ENCODE measurements at regions not wholly inside any gene's neighbourhood (a gene's known extent, or its start where the extent isn't known, plus 50 kb on each side); places are given as distances from the start of the nearest gene placed in this dataset.

GRCh38 chr3:193754719-193755118, 161.7 kb downstream of the OPA1 start:
- Histone ChIP-seq H3K4me3 (no peak overlapping the region), H3K27ac (no peak overlapping the region), H3K9me3 (no peaks in the 10 kb centered on the region), H3K36me3 (no peaks in the 10 kb centered on the region), H3K4me1 (replicated peaks) (no peaks in the 10 kb centered on the region), H3K27me3 (replicated peaks; ENCODE audit: insufficient read depth) (no peaks in the 10 kb centered on the region)
- DNase-seq (ENCODE audit: low spot score): no peak
- TF ChIP-seq CTCF (IDR thresholded peaks at IDR 0.05): no peak
- no peak for TF ChIP-seq POLR2A (IDR thresholded peaks at IDR 0.05)
- no peak for TF ChIP-seq POLR2AphosphoS5 (IDR thresholded peaks at IDR 0.05)
- intact Hi-C loops (cut with DNase I): no loop called here

- no peaks in the 10 kb centered on the region for H3K36me3 ChIP-seq
- no peak for DNase-seq (ENCODE audit: low spot score)
- no peak overlapping the region for H3K27ac ChIP-seq
- 100% methylated on average over 1 of the region's 1 CpG for WGBS
- no peaks in the 10 kb centered on the region for H3K4me1 ChIP-seq (replicated peaks)
- TF ChIP-seq CTCF (IDR thresholded peaks at IDR 0.05) (no peak), POLR2AphosphoS5 (IDR thresholded peaks at IDR 0.05) (no peak), POLR2A (IDR thresholded peaks at IDR 0.05) (no peak)
- H3K9me3 ChIP-seq: no peaks in the 10 kb centered on the region
- intact Hi-C loops (cut with DNase I): no loop called here
- no peaks in the 10 kb centered on the region for H3K27me3 ChIP-seq (replicated peaks; ENCODE audit: insufficient read depth)
- H3K4me3 ChIP-seq: no peak overlapping the region
Observed at GRCh38 chr3:193756536-193756935, 163.5 kb downstream of the OPA1 start.

- H3K4me1 ChIP-seq (replicated peaks): no peaks in the 10 kb centered on the region
- no peaks in the 10 kb centered on the region for H3K36me3 ChIP-seq
- H3K27ac ChIP-seq: no peak overlapping the region
- WGBS: 68% methylated on average over 2 of the region's 2 CpGs
- DNase-seq (ENCODE audit: low spot score): no peak
- no peak for TF ChIP-seq CTCF (IDR thresholded peaks at IDR 0.05)
- TF ChIP-seq POLR2A (IDR thresholded peaks at IDR 0.05): no peak
- no peak for TF ChIP-seq POLR2AphosphoS5 (IDR thresholded peaks at IDR 0.05)
- no peaks in the 10 kb centered on the region for H3K9me3 ChIP-seq
- no peaks in the 10 kb centered on the region for H3K27me3 ChIP-seq (replicated peaks; ENCODE audit: insufficient read depth)
- intact Hi-C loops (cut with DNase I): no loop called here
- no peak overlapping the region for H3K4me3 ChIP-seq
Observed at GRCh38 chr3:193757457-193757856, 164.4 kb downstream of the OPA1 start.

GRCh38 chr3:193761969-193762368, 169.0 kb downstream of the OPA1 start:
- Histone ChIP-seq H3K27me3 (replicated peaks; ENCODE audit: insufficient read depth) (no peaks in the 10 kb centered on the region), H3K4me3 (no peak overlapping the region), H3K36me3 (no peaks in the 10 kb centered on the region), H3K27ac (no peak overlapping the region), H3K9me3 (no peaks in the 10 kb centered on the region), H3K4me1 (replicated peaks) (no peaks in the 10 kb centered on the region)
- DNase-seq (ENCODE audit: low spot score): no peak
- WGBS: 92% methylated on average over 5 of the region's 5 CpGs
- TF ChIP-seq POLR2A (IDR thresholded peaks at IDR 0.05) (no peak), CTCF (IDR thresholded peaks at IDR 0.05) (no peak), POLR2AphosphoS5 (IDR thresholded peaks at IDR 0.05) (no peak)
- intact Hi-C loops (cut with DNase I): no loop called here

GRCh38 chr3:193762657-193763056, 169.6 kb downstream of the OPA1 start:
- H3K4me1 ChIP-seq (replicated peaks): no peaks in the 10 kb centered on the region
- no peak overlapping the region for H3K27ac ChIP-seq
- WGBS: 94% methylated on average over 1 of the region's 1 CpG
- H3K4me3 ChIP-seq: no peak overlapping the region
- TF ChIP-seq POLR2A (IDR thresholded peaks at IDR 0.05): no peak
- intact Hi-C loops (cut with DNase I): no loop called here
- no peaks in the 10 kb centered on the region for H3K36me3 ChIP-seq
- H3K9me3 ChIP-seq: no peaks in the 10 kb centered on the region
- no peak for DNase-seq (ENCODE audit: low spot score)
- no peaks in the 10 kb centered on the region for H3K27me3 ChIP-seq (replicated peaks; ENCODE audit: insufficient read depth)

Data from prostate gland (tissue), 2 donors.